HuH-7 (cell line): ENCODE measurements at regions not wholly inside any gene's neighbourhood (a gene's known extent, or its start where the extent isn't known, plus 50 kb on each side); places are given as distances from the start of the nearest gene placed in this dataset.

Source experiments
- DNase-seq: peaks from one replicate; pipeline ENCODE4 v3.0.0; 2011; ENCODE audit warnings: low spot score

- DNase-seq: peak; percentile 9
Observed at GRCh38 chr3:177935047-177935446, 601.2 kb upstream of the KCNMB2 start.

GRCh38 chr3:177936721-177937120 is 599.5 kb upstream of the KCNMB2 start:
- DNase-seq: no peak

GRCh38 chr3:177942911-177943310 is 593.3 kb upstream of the KCNMB2 start:
- DNase-seq: no peak

- no peak for DNase-seq
Observed at GRCh38 chr3:177944228-177944661, 592.0 kb upstream of the KCNMB2 start.

DNA sequence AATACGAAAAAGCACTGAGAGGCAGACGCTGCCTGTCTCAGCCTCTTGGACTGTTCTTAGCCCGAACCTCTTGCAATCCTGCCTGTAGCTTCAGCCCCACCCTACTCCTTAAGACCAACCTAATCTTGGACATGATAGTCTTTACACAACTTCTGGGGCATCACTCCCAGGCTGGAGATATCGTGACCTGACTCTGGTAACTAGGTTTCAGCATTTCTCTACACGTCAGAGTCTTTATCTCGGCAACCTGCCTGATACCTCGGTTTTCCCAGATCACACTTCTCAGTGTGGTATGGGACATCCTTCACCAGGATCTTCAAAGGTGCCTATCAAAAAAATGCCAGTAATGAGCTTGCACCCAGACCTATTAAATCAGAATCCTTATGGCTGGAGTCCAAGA is 590.2 kb upstream of the KCNMB2 start:
- DNase-seq: no peak

GRCh38 chr3:177946497-177946896 is 589.7 kb upstream of the KCNMB2 start:
- DNase-seq: no peak

DNA sequence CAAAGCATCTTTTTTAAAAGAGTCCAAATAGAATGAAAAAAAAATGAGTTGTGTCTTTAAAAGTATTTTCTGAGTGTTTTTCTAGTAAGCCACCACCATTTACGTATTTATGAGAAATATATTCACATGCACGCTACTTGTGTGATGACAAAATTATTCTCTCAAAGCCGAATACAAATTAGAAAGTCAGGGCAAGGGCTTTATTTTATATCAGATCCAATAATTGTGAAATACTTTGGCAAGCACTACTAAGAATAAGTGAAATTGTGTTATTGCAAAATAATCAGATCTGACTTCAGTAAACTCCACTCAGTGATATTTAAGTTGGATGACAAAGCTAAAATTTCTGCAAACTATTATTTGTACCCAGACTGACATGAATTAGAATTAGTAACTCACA is 589.3 kb upstream of the KCNMB2 start:
- no peak for DNase-seq

DNA sequence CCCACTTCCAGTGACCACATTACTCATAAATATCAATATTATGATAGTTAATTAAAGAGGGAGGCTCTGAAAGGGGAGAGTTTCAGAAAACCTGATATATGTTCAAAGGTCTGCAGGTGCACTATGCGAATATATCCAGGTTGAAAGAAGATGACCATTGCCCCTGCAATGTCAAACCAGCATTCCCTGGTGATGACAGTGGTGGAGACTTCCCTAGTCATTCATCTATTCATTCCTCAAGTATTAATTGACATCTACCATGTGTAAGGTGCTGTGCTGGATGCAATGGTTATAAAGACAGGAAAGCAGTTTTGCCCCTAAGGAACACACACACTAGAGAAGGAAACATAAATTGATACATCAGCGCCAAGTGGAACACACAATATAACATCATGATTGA is 588.3 kb upstream of the KCNMB2 start:
- DNase-seq: no peak

- no peak for DNase-seq
Observed at GRCh38 chr3:177948716-177949425, 587.4 kb upstream of the KCNMB2 start.

GRCh38 chr3:177959188-177959587 is 577.0 kb upstream of the KCNMB2 start:
- no peak for DNase-seq

- DNase-seq: no peak
Observed at GRCh38 chr3:177960014-177960413, 576.2 kb upstream of the KCNMB2 start.

GRCh38 chr3:177960722-177961121 is 575.5 kb upstream of the KCNMB2 start:
- DNase-seq: no peak

DNA sequence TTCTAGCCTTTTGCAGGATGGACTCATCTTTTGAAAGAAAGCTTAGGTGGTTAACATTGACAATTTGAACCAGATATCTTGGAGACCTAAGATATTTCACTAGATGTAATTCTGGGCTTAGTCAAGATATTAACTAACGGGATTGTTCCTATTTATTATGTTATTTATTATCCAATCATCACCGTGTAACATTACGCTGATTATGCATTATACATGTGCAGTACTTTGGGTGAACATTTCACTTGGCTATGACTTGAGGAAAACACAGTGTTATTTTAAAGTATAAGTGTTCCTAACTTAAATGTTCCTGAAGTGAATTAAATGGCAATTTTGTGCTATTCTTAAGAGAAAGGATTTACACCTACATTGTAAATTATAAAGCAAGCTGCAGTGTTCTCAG is 574.5 kb upstream of the KCNMB2 start:
- DNase-seq: no peak

- DNase-seq: no peak
Observed at GRCh38 chr3:177966493-177966892, 569.7 kb upstream of the KCNMB2 start.

- DNase-seq: no peak
Observed at GRCh38 chr3:177968891-177969290, 567.3 kb upstream of the KCNMB2 start.

DNA sequence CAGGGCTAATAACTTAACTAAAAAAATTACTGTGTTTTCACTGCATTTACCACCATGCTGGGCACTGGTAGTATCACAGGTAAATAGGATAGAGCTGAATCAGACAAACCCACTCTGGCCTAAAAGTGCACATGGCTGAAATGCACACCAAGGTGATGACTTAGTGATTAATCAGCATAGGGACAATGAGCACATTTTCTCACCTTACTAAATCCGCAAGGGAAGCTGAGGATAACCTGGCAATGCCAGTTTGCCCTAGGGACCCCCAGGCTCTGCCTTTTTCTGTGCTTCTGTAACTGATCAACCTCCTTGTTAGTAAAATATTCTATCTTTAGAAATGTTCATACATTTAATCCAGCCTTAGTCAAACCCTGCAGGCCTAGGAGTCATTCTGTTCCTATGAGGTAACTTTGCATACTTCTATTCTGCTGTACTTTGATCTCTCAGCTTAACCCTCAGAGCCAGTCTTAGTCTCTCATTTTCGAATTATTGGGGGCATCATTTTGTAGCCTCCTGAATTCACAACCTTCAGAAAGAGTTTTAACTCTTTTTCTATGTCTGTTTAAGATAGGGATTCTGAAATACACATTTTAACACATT is 562.9 kb upstream of the KCNMB2 start:
- peak; percentile 15 for DNase-seq

- no peak for DNase-seq
Observed at GRCh38 chr3:177976241-177976640, 560.0 kb upstream of the KCNMB2 start.

DNA sequence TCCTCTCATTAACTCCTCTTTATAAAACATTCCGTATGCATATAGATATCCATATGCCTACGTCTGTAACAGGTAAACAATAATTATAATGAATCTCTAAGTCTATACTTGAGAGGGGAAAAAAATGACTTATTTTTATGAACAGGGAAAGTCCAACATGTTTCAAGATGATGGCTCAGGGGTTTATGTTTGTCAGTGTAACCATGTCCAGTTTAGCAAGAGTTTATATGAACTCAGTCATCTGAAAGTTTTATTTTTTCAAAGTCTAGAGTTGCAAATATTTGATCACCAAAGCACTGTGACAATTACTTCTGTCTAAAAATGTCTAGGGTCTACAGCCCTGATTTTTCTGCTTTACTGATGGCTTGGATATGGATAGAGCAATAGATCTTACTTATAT is 559.4 kb upstream of the KCNMB2 start:
- DNase-seq: no peak

- DNase-seq: no peak
Observed at GRCh38 chr3:177977381-177978158, 558.7 kb upstream of the KCNMB2 start.

- no peak for DNase-seq
Observed at GRCh38 chr3:177978946-177979345, 557.3 kb upstream of the KCNMB2 start.

DNA sequence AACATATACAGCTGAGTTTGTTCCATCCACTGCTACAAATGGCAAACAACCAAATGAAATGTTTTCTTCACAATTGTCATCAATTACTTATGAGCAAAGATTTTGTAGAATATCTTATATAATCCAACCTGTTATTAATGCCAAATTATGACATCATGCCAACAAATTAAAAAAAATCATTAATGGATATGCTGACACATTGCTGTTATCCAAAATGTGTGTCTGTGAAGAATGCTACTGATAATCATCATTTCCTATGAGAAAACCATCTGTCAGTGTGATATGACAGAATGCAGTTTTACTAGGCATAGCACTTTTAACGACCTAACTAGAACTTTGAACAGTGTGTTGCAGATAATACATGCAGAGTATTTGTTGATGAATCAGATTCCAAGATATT is 556.5 kb upstream of the KCNMB2 start:
- no peak for DNase-seq

- no peak for DNase-seq
Observed at GRCh38 chr3:177981576-177981975, 554.7 kb upstream of the KCNMB2 start.

GRCh38 chr3:177982034-177982433 is 554.2 kb upstream of the KCNMB2 start:
- no peak for DNase-seq
